ENCODE measurements at regions not wholly inside any gene's neighbourhood (a gene's known extent, or its start where the extent isn't known, plus 50 kb on each side); places are given as distances from the start of the nearest gene placed in this dataset.

DNA sequence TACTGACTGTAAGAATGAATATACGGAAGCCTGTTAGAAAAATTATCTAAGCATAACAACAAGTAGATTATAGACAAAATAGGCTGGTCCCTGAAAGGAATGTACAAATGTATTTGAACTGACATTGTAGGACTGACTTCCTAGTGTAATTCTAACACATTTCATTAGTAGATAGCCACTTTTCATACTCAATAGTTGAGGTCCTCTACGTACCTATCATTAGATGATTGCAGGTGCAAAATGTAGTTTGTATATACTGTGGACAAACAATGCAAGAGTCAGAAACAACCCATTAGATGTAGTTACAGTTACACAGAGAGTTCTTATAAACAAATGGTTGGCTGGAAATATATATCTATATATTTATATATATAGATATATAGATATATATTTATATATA lies 402.3 kb upstream of the SLITRK6 start:
- intact Hi-C loops (cut with micrococcal nuclease), result no loop called here
- Histone ChIP-seq H3K9me1 (ENCODE audit: insufficient read depth, low read length) (no peaks in the 10 kb centered on the region), H3K18ac (ENCODE audit: low read depth, low read length) (no peak overlapping the region), H3K9ac (ENCODE audit: low read depth, low read length) (no peak overlapping the region), H2BK15ac (ENCODE audit: low read depth, low read length) (no peak overlapping the region), H3K56ac (ENCODE audit: extremely low read depth, insufficient read depth, low read length) (no peak overlapping the region), H4K20me1 (ENCODE audit: insufficient read depth, low read length) (no peaks in the 10 kb centered on the region), H3K23ac (ENCODE audit: low read depth, low read length) (no peak overlapping the region), H2BK20ac (ENCODE audit: low read depth, low read length) (no peak overlapping the region), H3K14ac (replicated peaks; ENCODE audit: low read depth, low read length) (no peak overlapping the region), H3K9me3 (ENCODE audit: control insufficient read depth, insufficient read depth, low read length) (no peaks in the 10 kb centered on the region; the same call in 1 of the 2 replicates), H3K79me1 (ENCODE audit: low read depth in 1 of 2, low read length in 2 of 2) (no peaks in the 10 kb centered on the region), H3K27ac (ENCODE audit: insufficient read depth, low read length) (no peak overlapping the region), H3K36me3 (ENCODE audit: control insufficient read depth, insufficient read depth, low read length) (no peaks in the 10 kb centered on the region), H3K4me1 (ENCODE audit: control insufficient read depth, insufficient read depth, low read length) (no peaks in the 10 kb centered on the region), H4K5ac (ENCODE audit: low read depth, low read length) (no peak overlapping the region), H3K27me3 (ENCODE audit: control insufficient read depth, insufficient read depth, low read length) (no peaks in the 10 kb centered on the region), H4K8ac (ENCODE audit: low read depth in 2 of 2, low read length in 2 of 2) (no peak overlapping the region), H2BK120ac (ENCODE audit: low read depth, low read length) (no peak overlapping the region), H2AK9ac (replicated peaks; ENCODE audit: low read depth, low read length, poor library complexity) (no peak overlapping the region), H3K4me2 (ENCODE audit: low read depth, low read length) (no peak overlapping the region), H2AFZ (replicated peaks; ENCODE audit: low read length, poor library complexity) (no peak overlapping the region), H2BK5ac (ENCODE audit: low read depth, low read length, poor library complexity, severe bottlenecking) (no peak overlapping the region), H4K91ac (ENCODE audit: insufficient read depth, low read depth, low read length) (no peak overlapping the region), H3K4me3 (ENCODE audit: insufficient read depth, low read depth, low read length) (no peak overlapping the region), H2AK5ac (ENCODE audit: low read depth, low read length) (no peak overlapping the region), H3K4ac (ENCODE audit: low read depth, low read length) (no peak overlapping the region)
- TF ChIP-seq POLR2A (IDR thresholded peaks at IDR 0.05; ENCODE audit: low read depth, low read length) (no peak), MAFK (IDR thresholded peaks at IDR 0.05; ENCODE audit: low read depth, low read length) (no peak), SMC3 (IDR thresholded peaks at IDR 0.05; ENCODE audit: low read depth, low read length) (no peak), MAZ (IDR thresholded peaks at IDR 0.05; ENCODE audit: borderline replicate concordance, low read depth, low read length) (no peak), RFX5 (IDR thresholded peaks at IDR 0.05; ENCODE audit: low read depth, low read length) (no peak), RAD21 (IDR thresholded peaks at IDR 0.05; ENCODE audit: low read length) (no peak), MXI1 (IDR thresholded peaks at IDR 0.05; ENCODE audit: borderline replicate concordance, low read depth, low read length) (no peak), FOS (IDR thresholded peaks at IDR 0.05; ENCODE audit: low read depth, low read length) (no peak), RCOR1 (IDR thresholded peaks at IDR 0.05; ENCODE audit: insufficient replicate concordance, low read length) (no peak), NFE2L2 (IDR thresholded peaks at IDR 0.05; ENCODE audit: low read depth, low read length) (no peak), BHLHE40 (IDR thresholded peaks at IDR 0.05; ENCODE audit: low read depth, low read length) (no peak), CHD1 (IDR thresholded peaks at IDR 0.05; ENCODE audit: low read depth, low read length) (no peak), CEBPB (IDR thresholded peaks at IDR 0.05; ENCODE audit: low read depth, low read length) (no peak)
- TF ChIP-seq, protein P1, sequence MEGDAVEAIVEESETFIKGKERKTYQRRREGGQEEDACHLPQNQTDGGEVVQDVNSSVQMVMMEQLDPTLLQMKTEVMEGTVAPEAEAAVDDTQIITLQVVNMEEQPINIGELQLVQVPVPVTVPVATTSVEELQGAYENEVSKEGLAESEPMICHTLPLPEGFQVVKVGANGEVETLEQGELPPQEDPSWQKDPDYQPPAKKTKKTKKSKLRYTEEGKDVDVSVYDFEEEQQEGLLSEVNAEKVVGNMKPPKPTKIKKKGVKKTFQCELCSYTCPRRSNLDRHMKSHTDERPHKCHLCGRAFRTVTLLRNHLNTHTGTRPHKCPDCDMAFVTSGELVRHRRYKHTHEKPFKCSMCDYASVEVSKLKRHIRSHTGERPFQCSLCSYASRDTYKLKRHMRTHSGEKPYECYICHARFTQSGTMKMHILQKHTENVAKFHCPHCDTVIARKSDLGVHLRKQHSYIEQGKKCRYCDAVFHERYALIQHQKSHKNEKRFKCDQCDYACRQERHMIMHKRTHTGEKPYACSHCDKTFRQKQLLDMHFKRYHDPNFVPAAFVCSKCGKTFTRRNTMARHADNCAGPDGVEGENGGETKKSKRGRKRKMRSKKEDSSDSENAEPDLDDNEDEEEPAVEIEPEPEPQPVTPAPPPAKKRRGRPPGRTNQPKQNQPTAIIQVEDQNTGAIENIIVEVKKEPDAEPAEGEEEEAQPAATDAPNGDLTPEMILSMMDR (conservative IDR thresholded peaks at IDR 0.05; ENCODE audit: low read depth, low read length), result no peak
- TF ChIP-seq, protein P2, sequence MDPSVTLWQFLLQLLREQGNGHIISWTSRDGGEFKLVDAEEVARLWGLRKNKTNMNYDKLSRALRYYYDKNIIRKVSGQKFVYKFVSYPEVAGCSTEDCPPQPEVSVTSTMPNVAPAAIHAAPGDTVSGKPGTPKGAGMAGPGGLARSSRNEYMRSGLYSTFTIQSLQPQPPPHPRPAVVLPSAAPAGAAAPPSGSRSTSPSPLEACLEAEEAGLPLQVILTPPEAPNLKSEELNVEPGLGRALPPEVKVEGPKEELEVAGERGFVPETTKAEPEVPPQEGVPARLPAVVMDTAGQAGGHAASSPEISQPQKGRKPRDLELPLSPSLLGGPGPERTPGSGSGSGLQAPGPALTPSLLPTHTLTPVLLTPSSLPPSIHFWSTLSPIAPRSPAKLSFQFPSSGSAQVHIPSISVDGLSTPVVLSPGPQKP (IDR thresholded peaks at IDR 0.05; ENCODE audit: borderline replicate concordance, low read depth, low read length), result no peak
- TF ChIP-seq, protein P3, sequence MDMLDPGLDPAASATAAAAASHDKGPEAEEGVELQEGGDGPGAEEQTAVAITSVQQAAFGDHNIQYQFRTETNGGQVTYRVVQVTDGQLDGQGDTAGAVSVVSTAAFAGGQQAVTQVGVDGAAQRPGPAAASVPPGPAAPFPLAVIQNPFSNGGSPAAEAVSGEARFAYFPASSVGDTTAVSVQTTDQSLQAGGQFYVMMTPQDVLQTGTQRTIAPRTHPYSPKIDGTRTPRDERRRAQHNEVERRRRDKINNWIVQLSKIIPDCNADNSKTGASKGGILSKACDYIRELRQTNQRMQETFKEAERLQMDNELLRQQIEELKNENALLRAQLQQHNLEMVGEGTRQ (IDR thresholded peaks at IDR 0.05; ENCODE audit: low read depth, low read length), result no peak
- ATAC-seq (ENCODE audit: low read depth), result no peak
- BruUV-seq (replicated peaks), result no TSS peak
- ChIA-PET POLR2A (ENCODE audit: unreplicated experiment) (no interaction called here), CTCF (no interaction called here)
- in situ Hi-C loops (cut with MboI; ENCODE audit: low sequenced_read_pairs), result no loop called here
- dilution Hi-C loops (cut with HindIII; ENCODE audit: low sequenced_read_pairs, unreplicated experiment), result no loop called here
- DNase-seq, result no peak
- WGBS, 2 experiments (ENCODE audit: extremely low coverage in 2 of 2, insufficient read length in 1 of 2), result no CpG with 5 or more reads among the region's 2 CpGs

Measured in IMR-90 (cell line).